Mesendoderm (in vitro differentiated cells): ENCODE measurements at regions not wholly inside any gene's neighbourhood (a gene's known extent, or its start where the extent isn't known, plus 50 kb on each side); places are given as distances from the start of the nearest gene placed in this dataset.
"Not testable (repeated sequence)": the region's sequence is repeated elsewhere in the genome, so short reads cannot be mapped to it uniquely, and the experiment has no call there.

Experiments
- DNase-seq: peaks from one replicate; pipeline ENCODE4 v3.0.0; 2013
- H2AK5ac ChIP-seq: 2 replicates; pipeline ENCODE4 v1.6.1; 2013; ENCODE audit warnings: low read length, inconsistent platforms
- H2BK120ac ChIP-seq: 2 replicates; pipeline ENCODE4 v1.6.1; 2013; ENCODE audit warnings: low read depth, mild to moderate bottlenecking, low read length, moderate library complexity, mixed read lengths
- H2BK15ac ChIP-seq: replicated peaks from 2 replicates; pipeline ENCODE4 v1.6.1; 2013; ENCODE audit warnings: low read depth, mild to moderate bottlenecking, moderate library complexity
- H2BK5ac ChIP-seq: 2 replicates; pipeline ENCODE4 v1.6.1; 2013; ENCODE audit warnings: low read length, inconsistent platforms
- H3K18ac ChIP-seq: 2 replicates; pipeline ENCODE4 v1.6.1; 2013; ENCODE audit warnings: mild to moderate bottlenecking, low read length, mixed read lengths
- H3K23ac ChIP-seq: one replicate; pipeline ENCODE4 v1.6.1; 2013; ENCODE audit warnings: low read length
- H3K27ac ChIP-seq: 2 replicates; pipeline ENCODE4 v1.5.1; 2013; ENCODE audit warnings: low read depth, mild to moderate bottlenecking, inconsistent platforms, low read length, moderate library complexity
- H3K27me3 ChIP-seq: 2 replicates; pipeline ENCODE4 v1.6.1; 2013; ENCODE audit warnings: low read length, control low read depth, mild to moderate bottlenecking, inconsistent platforms; ENCODE audit not compliant: insufficient read depth, poor library complexity
- H3K36me3 ChIP-seq: 2 replicates; pipeline ENCODE4 v1.6.1; 2013; ENCODE audit warnings: low read length, inconsistent platforms; ENCODE audit not compliant: control insufficient read depth, insufficient read depth
- H3K4ac ChIP-seq: one replicate; pipeline ENCODE4 v1.6.1; 2013; ENCODE audit warnings: low read depth, mild to moderate bottlenecking, low read length, moderate library complexity
- H3K4me1 ChIP-seq: 2 replicates; pipeline ENCODE4 v1.6.1; 2013; ENCODE audit warnings: low read depth, low read length, inconsistent platforms; ENCODE audit not compliant: control insufficient read depth
- H3K4me2 ChIP-seq: 2 replicates; pipeline ENCODE4 v1.6.1; 2013; ENCODE audit warnings: low read length
- H3K4me3 ChIP-seq: 2 replicates; pipeline ENCODE4 v1.5.1; 2013; ENCODE audit warnings: mild to moderate bottlenecking, low read length
- H3K56ac ChIP-seq: one replicate; pipeline ENCODE4 v1.6.1; 2013; ENCODE audit warnings: low read length
- H3K79me1 ChIP-seq: 2 replicates; pipeline ENCODE4 v1.6.1; 2013; ENCODE audit warnings: low read length, inconsistent platforms
- H3K79me2 ChIP-seq: 2 replicates; pipeline ENCODE4 v1.6.1; 2013; ENCODE audit warnings: mild to moderate bottlenecking, low read length; ENCODE audit not compliant: control insufficient read depth, insufficient read depth
- H3K9ac ChIP-seq: 2 replicates; pipeline ENCODE4 v1.6.1; 2013; ENCODE audit warnings: low read length, inconsistent platforms
- H4K5ac ChIP-seq: one replicate; pipeline ENCODE4 v1.6.1; 2013; ENCODE audit warnings: low read length
- H4K8ac ChIP-seq: one replicate; pipeline ENCODE4 v1.6.1; 2013; ENCODE audit warnings: low read depth, mild to moderate bottlenecking, control low read depth, low read length, moderate library complexity
- WGBS: extraction: QIAGEN DNeasy Blood & Tissue Kit; methylation state at CpG from one replicate; pipeline ENCODE4 v1.1.7; 2013; ENCODE audit warnings: low lambda C conversion rate, missing lambda C conversion rate; ENCODE audit not compliant: insufficient coverage; ENCODE audit errors: extremely low coverage; 5-methylcytosine and 5-hydroxymethylcytosine counted together

DNA sequence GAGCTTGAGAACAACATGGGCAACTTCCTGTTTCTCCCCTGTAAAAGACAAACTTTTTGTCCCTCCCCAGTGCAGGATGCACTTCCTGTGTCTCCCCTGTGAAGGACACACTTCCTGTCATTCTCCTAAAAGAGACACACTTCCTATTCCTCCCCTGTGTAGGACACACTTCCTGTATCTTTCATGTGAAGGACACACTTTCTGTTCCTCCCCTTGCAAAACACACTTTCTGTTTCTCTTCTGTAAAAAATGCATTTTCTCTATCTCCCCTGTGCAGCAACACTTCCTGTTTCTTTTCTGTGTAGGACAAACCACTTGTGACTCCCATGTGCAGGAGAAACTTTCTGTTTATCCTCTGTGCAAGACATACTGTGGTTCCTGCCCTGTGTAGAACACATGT lies 488.6 kb upstream of the USP9Y start:
- DNase-seq: no peak
- Histone ChIP-seq H3K79me2 (no peaks in the 10 kb centered on the region), H3K4me2 (no peak overlapping the region), H2BK120ac (no peak overlapping the region), H3K79me1 (no peaks in the 10 kb centered on the region), H2BK5ac (no peak overlapping the region), H2BK15ac (no peak overlapping the region), H3K27ac (no peak overlapping the region), H3K27me3 (no peaks in the 10 kb centered on the region), H2AK5ac (no peak overlapping the region), H4K5ac (no peak overlapping the region), H3K4ac (no peak overlapping the region), H3K9ac (no peak overlapping the region), H3K56ac (no peak overlapping the region), H3K18ac (no peak overlapping the region), H3K36me3 (no peaks in the 10 kb centered on the region), H3K4me1 (no peaks in the 10 kb centered on the region), H3K4me3 (no peak overlapping the region), H3K23ac (no peak overlapping the region), H4K8ac (no peak overlapping the region)

DNA sequence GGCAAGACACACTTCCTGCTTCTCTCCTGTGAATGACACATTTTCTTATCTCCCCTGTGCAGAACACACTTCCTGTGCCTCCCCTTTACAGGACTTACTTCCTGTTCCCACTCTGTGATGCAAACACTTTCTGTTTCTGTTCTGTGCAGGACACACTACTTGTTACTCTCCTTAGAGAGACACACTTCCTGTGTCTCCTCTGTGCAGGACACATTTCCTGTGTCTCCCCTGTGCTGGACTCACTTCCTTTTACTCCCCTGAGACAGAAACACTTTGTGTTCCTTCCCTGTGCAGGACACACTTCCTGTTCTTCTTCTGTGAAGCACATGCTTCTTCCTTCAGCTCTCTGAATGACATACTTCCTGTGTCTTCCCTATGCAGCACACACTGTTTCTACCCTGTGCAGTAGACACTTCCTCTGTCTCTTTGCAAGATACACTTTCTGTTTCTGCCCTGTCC lies 485.4 kb upstream of the USP9Y start:
- Histone ChIP-seq H2BK15ac (no peak overlapping the region), H3K79me1 (no peaks in the 10 kb centered on the region), H2BK5ac (no peak overlapping the region), H4K8ac (no peak overlapping the region), H3K56ac (no peak overlapping the region), H2BK120ac (no peak overlapping the region), H3K18ac (no peak overlapping the region), H3K4me1 (no peaks in the 10 kb centered on the region), H3K27me3 (no peaks in the 10 kb centered on the region), H3K4me3 (no peak overlapping the region), H3K36me3 (no peaks in the 10 kb centered on the region), H3K27ac (no peak overlapping the region), H3K9ac (no peak overlapping the region), H3K23ac (no peak overlapping the region), H3K4ac (no peak overlapping the region), H2AK5ac (no peak overlapping the region), H4K5ac (no peak overlapping the region), H3K4me2 (no peak overlapping the region), H3K79me2 (no peaks in the 10 kb centered on the region)
- DNase-seq: no peak

DNA sequence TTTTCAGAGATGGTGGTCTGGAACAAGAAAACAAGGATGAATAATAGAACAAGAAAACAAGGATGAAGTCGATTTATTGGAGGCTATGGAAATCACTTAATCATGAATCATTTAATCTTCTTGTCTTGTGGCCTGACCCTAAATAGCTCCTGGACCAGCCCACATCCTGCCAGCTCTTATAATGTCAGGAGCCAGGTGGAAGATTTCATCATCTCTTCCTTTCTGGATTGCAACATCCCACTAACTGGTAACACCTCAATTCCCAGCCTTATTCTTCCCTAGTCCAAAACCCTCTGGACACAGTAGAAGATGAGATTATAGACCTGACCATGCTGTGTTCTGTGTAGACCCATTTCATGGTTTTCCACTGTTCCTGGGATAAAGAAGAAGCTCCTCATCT lies 470.1 kb upstream of the USP9Y start:
- H2BK15ac ChIP-seq: no peak overlapping the region
- no peak overlapping the region for H3K4me2 ChIP-seq
- no peak overlapping the region for H2BK5ac ChIP-seq
- no peak overlapping the region for H3K18ac ChIP-seq
- no peaks in the 10 kb centered on the region for H3K27me3 ChIP-seq
- no CpG with 5 or more reads among the region's 1 CpG for WGBS
- no peak overlapping the region for H3K9ac ChIP-seq
- H4K8ac ChIP-seq: no peak overlapping the region
- H3K79me1 ChIP-seq: no peaks in the 10 kb centered on the region
- H3K4me3 ChIP-seq: no peak overlapping the region
- no peak overlapping the region for H4K5ac ChIP-seq
- H3K56ac ChIP-seq: no peak overlapping the region
- no peaks in the 10 kb centered on the region for H3K4me1 ChIP-seq
- H3K4ac ChIP-seq: no peak overlapping the region
- no peak overlapping the region for H2BK120ac ChIP-seq
- no peak overlapping the region for H3K23ac ChIP-seq
- H2AK5ac ChIP-seq: no peak overlapping the region
- H3K27ac ChIP-seq: no peak overlapping the region
- DNase-seq: no peak
- no peaks in the 10 kb centered on the region for H3K36me3 ChIP-seq
- H3K79me2 ChIP-seq: no peaks in the 10 kb centered on the region

DNA sequence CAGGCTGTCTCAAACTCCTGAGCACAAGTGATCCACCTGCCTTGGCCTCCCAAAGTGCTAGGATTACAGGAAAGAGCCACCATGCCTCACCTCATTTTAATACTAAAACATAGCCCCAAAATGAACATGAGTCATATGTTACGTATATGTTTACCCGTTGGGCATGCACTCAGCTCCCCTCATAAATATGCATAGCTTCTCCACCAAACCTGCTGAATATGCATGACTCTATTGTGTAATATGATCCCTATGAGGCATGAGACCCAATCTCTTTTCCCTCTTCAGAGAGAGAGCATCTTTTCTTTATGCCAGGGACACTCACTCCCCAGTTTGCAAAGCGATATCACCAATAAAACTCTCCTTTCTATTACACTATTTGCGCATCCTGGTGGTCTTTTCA lies 464.6 kb upstream of the USP9Y start:
- Histone ChIP-seq H4K5ac (no peak overlapping the region), H3K4ac (no peak overlapping the region), H3K18ac (no peak overlapping the region), H3K27ac (no peak overlapping the region), H3K56ac (no peak overlapping the region), H3K4me1 (no peaks in the 10 kb centered on the region), H2BK15ac (no peak overlapping the region), H2BK5ac (no peak overlapping the region), H3K23ac (no peak overlapping the region), H4K8ac (no peak overlapping the region), H3K79me2 (no peaks in the 10 kb centered on the region), H2AK5ac (no peak overlapping the region), H2BK120ac (no peak overlapping the region), H3K79me1 (no peaks in the 10 kb centered on the region), H3K27me3 (no peaks in the 10 kb centered on the region), H3K9ac (no peak overlapping the region), H3K4me3 (no peak overlapping the region), H3K36me3 (no peaks in the 10 kb centered on the region), H3K4me2 (no peak overlapping the region)
- no peak for DNase-seq
- no CpG with 5 or more reads among the region's 4 CpGs for WGBS

DNA sequence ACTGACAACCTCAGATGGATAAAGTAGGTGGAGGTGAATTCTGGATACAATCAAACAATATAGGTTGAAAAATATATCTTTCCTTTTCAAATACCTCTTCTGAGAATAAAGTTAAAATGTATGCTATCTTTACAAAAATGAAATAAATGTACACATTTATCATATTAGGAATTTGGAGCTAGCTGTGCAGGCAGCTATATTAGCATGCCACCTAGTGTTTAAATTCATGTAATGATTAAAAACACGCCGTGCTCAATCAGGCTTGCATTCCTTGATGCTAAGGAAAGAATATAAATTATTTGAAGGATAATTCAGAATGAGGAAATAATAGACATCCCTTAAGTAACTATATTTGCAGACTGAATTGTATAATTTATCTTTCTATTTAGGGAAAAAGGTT lies 460.7 kb upstream of the USP9Y start:
- H3K4ac ChIP-seq, H3K79me2 ChIP-seq, H3K4me3 ChIP-seq, H2BK120ac ChIP-seq, H3K27ac ChIP-seq, H2BK15ac ChIP-seq, H4K5ac ChIP-seq, DNase-seq, H3K9ac ChIP-seq, H3K4me2 ChIP-seq, H3K23ac ChIP-seq, H3K56ac ChIP-seq, H3K4me1 ChIP-seq, H3K27me3 ChIP-seq, H3K18ac ChIP-seq, H4K8ac ChIP-seq, H3K79me1 ChIP-seq, H2BK5ac ChIP-seq, H3K36me3 ChIP-seq, H2AK5ac ChIP-seq: not testable (repeated sequence)
- WGBS: no CpG with 5 or more reads among the region's 2 CpGs

DNA sequence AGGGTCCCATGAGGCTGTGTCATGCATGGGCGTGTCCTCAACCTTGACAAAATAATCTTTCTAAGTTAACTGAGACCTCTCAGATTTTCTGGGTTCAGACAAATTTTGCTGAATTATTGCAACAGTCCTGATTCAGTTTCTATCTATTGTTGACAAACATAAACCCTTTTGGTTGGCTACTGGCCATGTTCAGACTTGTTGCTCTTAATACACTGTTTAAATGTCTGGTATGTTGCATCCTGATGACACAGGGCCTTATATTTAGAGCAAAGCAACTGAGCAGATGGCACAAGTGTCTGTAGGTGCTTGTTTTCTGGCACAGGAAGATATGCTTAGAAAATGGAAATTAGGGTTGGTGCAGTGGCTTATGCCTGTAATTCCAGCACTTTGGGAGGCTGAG lies 456.9 kb upstream of the USP9Y start:
- no peak overlapping the region for H3K18ac ChIP-seq
- WGBS: no CpG with 5 or more reads among the region's 1 CpG

More for the DNA sequence above, 456.9 kb upstream of the USP9Y start:
- Histone ChIP-seq H3K4me1 (no peaks in the 10 kb centered on the region), H3K4me2 (no peak overlapping the region), H3K79me2 (no peaks in the 10 kb centered on the region), H3K27me3 (no peaks in the 10 kb centered on the region), H3K27ac (no peak overlapping the region), H4K5ac (no peak overlapping the region), H3K4me3 (no peak overlapping the region), H2AK5ac (no peak overlapping the region), H3K79me1 (no peaks in the 10 kb centered on the region), H2BK5ac (no peak overlapping the region), H3K36me3 (no peaks in the 10 kb centered on the region), H3K9ac (no peak overlapping the region), H3K23ac (no peak overlapping the region), H2BK15ac (no peak overlapping the region), H4K8ac (no peak overlapping the region), H3K56ac (no peak overlapping the region), H2BK120ac (no peak overlapping the region), H3K4ac (no peak overlapping the region)
- DNase-seq: no peak
